ENCODE measurements at regions not wholly inside any gene's neighbourhood (a gene's known extent, or its start where the extent isn't known, plus 50 kb on each side); places are given as distances from the start of the nearest gene placed in this dataset.

DNA sequence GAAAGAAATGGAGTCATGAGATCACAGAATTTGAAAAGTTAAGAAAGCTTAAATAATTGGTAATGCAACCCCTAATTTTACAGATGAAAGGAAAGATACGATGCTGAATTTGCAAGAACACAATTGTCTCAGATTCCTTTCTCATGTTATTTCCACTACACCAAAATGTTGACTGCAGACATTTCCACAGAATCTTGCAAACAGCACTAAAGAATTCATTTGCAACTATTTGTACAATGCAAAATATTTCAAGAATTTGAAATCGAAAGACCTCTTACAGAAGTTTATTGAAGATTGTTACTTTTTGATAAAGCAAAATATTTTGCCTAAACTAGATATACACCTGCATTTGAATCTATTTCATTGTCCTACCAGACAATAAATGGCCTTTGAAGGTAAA lies 194.1 kb upstream of the KCNMB2 start:
- no peak for TF ChIP-seq RXRA (IDR thresholded peaks at IDR 0.05)
- TF ChIP-seq CTCF (IDR thresholded peaks at IDR 0.05; ENCODE audit: low read depth, low read length, missing input control) = no peak
- no peak for TF ChIP-seq ATF3 (IDR thresholded peaks at IDR 0.05)
- no peak for TF ChIP-seq RAD21 (IDR thresholded peaks at IDR 0.05)
- no peak for TF ChIP-seq TAF1 (conservative IDR thresholded peaks at IDR 0.05)
- no peak for TF ChIP-seq GABPA (IDR thresholded peaks at IDR 0.05 in 1 of 2, conservative IDR thresholded peaks at IDR 0.05 in 1 of 2)
- TF ChIP-seq, protein P1, sequence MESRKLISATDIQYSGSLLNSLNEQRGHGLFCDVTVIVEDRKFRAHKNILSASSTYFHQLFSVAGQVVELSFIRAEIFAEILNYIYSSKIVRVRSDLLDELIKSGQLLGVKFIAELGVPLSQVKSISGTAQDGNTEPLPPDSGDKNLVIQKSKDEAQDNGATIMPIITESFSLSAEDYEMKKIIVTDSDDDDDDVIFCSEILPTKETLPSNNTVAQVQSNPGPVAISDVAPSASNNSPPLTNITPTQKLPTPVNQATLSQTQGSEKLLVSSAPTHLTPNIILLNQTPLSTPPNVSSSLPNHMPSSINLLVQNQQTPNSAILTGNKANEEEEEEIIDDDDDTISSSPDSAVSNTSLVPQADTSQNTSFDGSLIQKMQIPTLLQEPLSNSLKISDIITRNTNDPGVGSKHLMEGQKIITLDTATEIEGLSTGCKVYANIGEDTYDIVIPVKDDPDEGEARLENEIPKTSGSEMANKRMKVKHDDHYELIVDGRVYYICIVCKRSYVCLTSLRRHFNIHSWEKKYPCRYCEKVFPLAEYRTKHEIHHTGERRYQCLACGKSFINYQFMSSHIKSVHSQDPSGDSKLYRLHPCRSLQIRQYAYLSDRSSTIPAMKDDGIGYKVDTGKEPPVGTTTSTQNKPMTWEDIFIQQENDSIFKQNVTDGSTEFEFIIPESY (IDR thresholded peaks at IDR 0.05) = no peak
- no peak for TF ChIP-seq EGR1 (IDR thresholded peaks at IDR 0.05; ENCODE audit: low read depth in 2 of 2)
- TF ChIP-seq REST (IDR thresholded peaks at IDR 0.05) = no peak
